Endothelial cell of umbilical vein (primary cell): ENCODE measurements at regions not wholly inside any gene's neighbourhood (a gene's known extent, or its start where the extent isn't known, plus 50 kb on each side); places are given as distances from the start of the nearest gene placed in this dataset.

ENCODE experiments used
- BruUV-seq: library from RNA; stranded (reverse); fragments of 400-500 nt; replicated peaks from 2 replicates; lab custom pipeline; 2021; lab: Mats Ljungman, UMichigan
- CTCF ChIA-PET: fragments of 300-600, 350-600 bp; sonication (Branson Sonifier 250); formaldehyde crosslinking; loops from one replicate; lab custom pipeline; 2021; ENCODE audit warnings: antibody characterized with exemption, inconsistent platforms; lab: Charles Lee
- POLR2A ChIA-PET: fragments of 300-600, 350-600 bp; sonication (Branson Sonifier 250); formaldehyde crosslinking; loops from one replicate; lab custom pipeline; 2021; ENCODE audit warnings: antibody characterized with exemption, inconsistent platforms; lab: Charles Lee
- DNase-seq: peaks from one replicate; pipeline ENCODE4 v3.0.0-alpha.2; 2011; ENCODE audit warnings: low read depth, low spot score
- FAIRE-seq: peaks from 2 replicates; lab custom pipeline; 2011; peaks lifted over from hg19 to GRCh38; lab: Jason Lieb, UNC
- H2AFZ ChIP-seq: 2 replicates; pipeline ENCODE4 v1.6.0; 2012; ENCODE audit warnings: low read depth, low read length, control low read depth, inconsistent platforms
- H3K27ac ChIP-seq: 2 replicates; pipeline ENCODE4 v1.5.1; 2011; ENCODE audit warnings: low read depth, mild to moderate bottlenecking, control low read depth, low read length, moderate library complexity; ENCODE audit not compliant: insufficient read depth
- H3K27me3 ChIP-seq, 2 experiments: 2 replicates each; pipeline versions ENCODE4 v1.6.0 to v1.6.1; 2011; ENCODE audit warnings: low read length in 2 of 2, mixed read lengths in 1 of 2; ENCODE audit not compliant: control insufficient read depth in 2 of 2, insufficient read depth in 2 of 2
- H3K36me3 ChIP-seq, 2 experiments: 2 replicates in 1 of 2; 3 replicates in 1 of 2; pipeline ENCODE4 v1.5.1; 2011; ENCODE audit warnings: low read length in 2 of 2, mild to moderate bottlenecking in 1 of 2, moderate library complexity in 1 of 2; ENCODE audit not compliant: control insufficient read depth in 2 of 2, insufficient read depth in 2 of 2; ENCODE audit errors: extremely low read depth in 1 of 2
- H3K4me1 ChIP-seq: 3 replicates; pipeline ENCODE4 v1.5.1; 2011; ENCODE audit warnings: mild to moderate bottlenecking, low read length; ENCODE audit not compliant: control insufficient read depth, insufficient read depth; ENCODE audit errors: extremely low read depth
- H3K4me2 ChIP-seq: 2 replicates; pipeline ENCODE4 v1.6.1; 2011; ENCODE audit warnings: low read length, control low read depth, mixed read lengths; ENCODE audit not compliant: insufficient read depth
- H3K4me3 ChIP-seq, 3 experiments: fragments of 200-600 bp in 1 of 3; sonication (generic), shearing (Covaris generic) in 1 of 3; replicated peaks in 1 of 3; 2 replicates each; pipeline ENCODE4 v1.5.1; 2011 to 2016; ENCODE audit warnings: control low read depth in 3 of 3, low read length in 3 of 3, mild to moderate bottlenecking in 2 of 3, inconsistent platforms in 1 of 3, low read depth in 1 of 3, moderate library complexity in 1 of 3; ENCODE audit not compliant: insufficient read depth in 1 of 3
- H3K79me2 ChIP-seq: 2 replicates; pipeline ENCODE4 v1.6.0; 2012; ENCODE audit warnings: low read length, inconsistent platforms; ENCODE audit not compliant: control insufficient read depth, insufficient read depth
- H3K9ac ChIP-seq: replicated peaks from 2 replicates; pipeline ENCODE3; 2011; ENCODE audit warnings: low read length, control low read depth; ENCODE audit not compliant: insufficient read depth; ENCODE audit errors: extremely low read depth
- H3K9me1 ChIP-seq: replicated peaks from 3 replicates; pipeline ENCODE4 v1.6.0; 2011; ENCODE audit warnings: mild to moderate bottlenecking, low read length; ENCODE audit not compliant: control insufficient read depth, insufficient read depth; ENCODE audit errors: extremely low read depth
- H3K9me3 ChIP-seq: replicated peaks from 2 replicates; pipeline ENCODE4 v1.5.1; 2012; ENCODE audit warnings: low read length, inconsistent platforms; ENCODE audit not compliant: control insufficient read depth, insufficient read depth
- H4K20me1 ChIP-seq: replicated peaks from 2 replicates; pipeline ENCODE3; 2011; ENCODE audit warnings: mild to moderate bottlenecking, low read length; ENCODE audit not compliant: control insufficient read depth, insufficient read depth; ENCODE audit errors: extremely low read depth
- EZH2 ChIP-seq: IDR thresholded peaks from 2 replicates; pipeline ENCODE4 v1.6.1; 2012; ENCODE audit warnings: borderline replicate concordance, low read depth, mild to moderate bottlenecking, moderate library complexity, low read length, inconsistent platforms; ENCODE audit not compliant: severe bottlenecking
- FOS ChIP-seq: IDR thresholded peaks from 2 replicates; pipeline ENCODE4 v1.6.1; 2011; ENCODE audit warnings: mild to moderate bottlenecking, low read length, moderate library complexity, borderline replicate concordance; ENCODE audit not compliant: insufficient read depth
- GATA2 ChIP-seq: IDR thresholded peaks from 2 replicates; pipeline ENCODE4 v1.7.0; 2011; ENCODE audit warnings: low read depth, mild to moderate bottlenecking, moderate library complexity, mixed read lengths, low read length; ENCODE audit not compliant: insufficient read length, insufficient read depth
- JUN ChIP-seq: IDR thresholded peaks from 2 replicates; pipeline ENCODE4 v1.6.1; 2011; ENCODE audit warnings: borderline replicate concordance, low read depth; ENCODE audit not compliant: insufficient read length, insufficient read depth
- MAX ChIP-seq: IDR thresholded peaks from 2 replicates; pipeline ENCODE4 v1.6.1; 2011; ENCODE audit not compliant: insufficient read depth, insufficient read length
- MYC ChIP-seq: IDR thresholded peaks from one replicate; pipeline ENCODE4 v1.6.1; 2011; ENCODE audit warnings: mild to moderate bottlenecking, low read depth, low read length
- POLR2A ChIP-seq: IDR thresholded peaks from 2 replicates; pipeline ENCODE4 v1.6.1; 2012; ENCODE audit warnings: low read depth, mild to moderate bottlenecking, control low read depth, low read length
- POLR2AphosphoS5 ChIP-seq: IDR thresholded peaks from 2 replicates; pipeline ENCODE4 v1.6.1; 2012; ENCODE audit warnings: low read depth, mild to moderate bottlenecking, control low read depth, low read length, moderate library complexity; ENCODE audit not compliant: insufficient read depth
- dilution Hi-C: fragments of 300-500 bp; cut with MboI; formaldehyde crosslinking; loops from one replicate; pipeline ENCODE4 v1.15.0; 2019; ENCODE audit warnings: low sequenced_read_pairs; ENCODE audit not compliant: extremely low pct_ligation_motif_present
- intact Hi-C: fragments of 100-400 bp; cut with micrococcal nuclease; formaldehyde crosslinking; loops from one replicate; pipeline ENCODE4 v1.10.0; 2022
- TF ChIP-seq, protein P1 (sequence below), 2 donors: IDR thresholded peaks; 1 replicate in 1 of 2; 2 replicates in 1 of 2; pipeline ENCODE4 v1.5.1; 2011; ENCODE audit warnings: low read length in 2 of 2, mild to moderate bottlenecking in 2 of 2, moderate library complexity in 2 of 2, control low read depth in 1 of 2, inconsistent platforms in 1 of 2, low read depth in 1 of 2; ENCODE audit not compliant: insufficient read depth in 1 of 2; ENCODE audit errors: extremely low read depth in 1 of 2

GRCh38 chr7:41890631-41891274 is 187.9 kb upstream of the INHBA start:
- H3K36me3 ChIP-seq = no peaks in the 10 kb centered on the region
- peaks cover 0 to 2% of the 10 kb centered on the region in 2 experiments for H3K27me3 ChIP-seq
- ChIA-PET POLR2A (no interaction called here), CTCF (interaction anchor here (0.7 kb wide), 1 partner anchor 50 kb away, joined by 3 read pairs; no protein-coding TSS in a partner anchor)
- DNase-seq = no peak
- intact Hi-C loops (no loop called here), dilution Hi-C loops (no loop called here)
- no peak overlapping the region for H3K4me2 ChIP-seq
- BruUV-seq = no TSS peak
- no peak for TF ChIP-seq POLR2AphosphoS5
- no peak for TF ChIP-seq GATA2
- TF ChIP-seq JUN = no peak
- no peak for TF ChIP-seq EZH2
- TF ChIP-seq, protein P1, sequence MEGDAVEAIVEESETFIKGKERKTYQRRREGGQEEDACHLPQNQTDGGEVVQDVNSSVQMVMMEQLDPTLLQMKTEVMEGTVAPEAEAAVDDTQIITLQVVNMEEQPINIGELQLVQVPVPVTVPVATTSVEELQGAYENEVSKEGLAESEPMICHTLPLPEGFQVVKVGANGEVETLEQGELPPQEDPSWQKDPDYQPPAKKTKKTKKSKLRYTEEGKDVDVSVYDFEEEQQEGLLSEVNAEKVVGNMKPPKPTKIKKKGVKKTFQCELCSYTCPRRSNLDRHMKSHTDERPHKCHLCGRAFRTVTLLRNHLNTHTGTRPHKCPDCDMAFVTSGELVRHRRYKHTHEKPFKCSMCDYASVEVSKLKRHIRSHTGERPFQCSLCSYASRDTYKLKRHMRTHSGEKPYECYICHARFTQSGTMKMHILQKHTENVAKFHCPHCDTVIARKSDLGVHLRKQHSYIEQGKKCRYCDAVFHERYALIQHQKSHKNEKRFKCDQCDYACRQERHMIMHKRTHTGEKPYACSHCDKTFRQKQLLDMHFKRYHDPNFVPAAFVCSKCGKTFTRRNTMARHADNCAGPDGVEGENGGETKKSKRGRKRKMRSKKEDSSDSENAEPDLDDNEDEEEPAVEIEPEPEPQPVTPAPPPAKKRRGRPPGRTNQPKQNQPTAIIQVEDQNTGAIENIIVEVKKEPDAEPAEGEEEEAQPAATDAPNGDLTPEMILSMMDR (IDR thresholded peaks at IDR 0.05; ENCODE audit: extremely low read depth in 1 of 2, insufficient read depth in 1 of 2, low read depth in 1 of 2, low read length in 2 of 2) = no peak
- no peak for TF ChIP-seq POLR2A
- no peak for TF ChIP-seq MAX
- TF ChIP-seq FOS = no peak
- TF ChIP-seq MYC = no peak
- FAIRE-seq = no peak
- no peaks in the 10 kb centered on the region for H3K9me3 ChIP-seq
- no peak overlapping the region for H2AFZ ChIP-seq
- no peaks in the 10 kb centered on the region for H4K20me1 ChIP-seq
- no peaks in the 10 kb centered on the region for H3K9me1 ChIP-seq
- no peak overlapping the region for H3K9ac ChIP-seq
- H3K79me2 ChIP-seq = no peaks in the 10 kb centered on the region
- H3K4me1 ChIP-seq = no peaks in the 10 kb centered on the region
- no peak overlapping the region for H3K27ac ChIP-seq
- H3K4me3 ChIP-seq = no peak overlapping the region
